ENCODE measurements at regions not wholly inside any gene's neighbourhood (a gene's known extent, or its start where the extent isn't known, plus 50 kb on each side); places are given as distances from the start of the nearest gene placed in this dataset.

DNA sequence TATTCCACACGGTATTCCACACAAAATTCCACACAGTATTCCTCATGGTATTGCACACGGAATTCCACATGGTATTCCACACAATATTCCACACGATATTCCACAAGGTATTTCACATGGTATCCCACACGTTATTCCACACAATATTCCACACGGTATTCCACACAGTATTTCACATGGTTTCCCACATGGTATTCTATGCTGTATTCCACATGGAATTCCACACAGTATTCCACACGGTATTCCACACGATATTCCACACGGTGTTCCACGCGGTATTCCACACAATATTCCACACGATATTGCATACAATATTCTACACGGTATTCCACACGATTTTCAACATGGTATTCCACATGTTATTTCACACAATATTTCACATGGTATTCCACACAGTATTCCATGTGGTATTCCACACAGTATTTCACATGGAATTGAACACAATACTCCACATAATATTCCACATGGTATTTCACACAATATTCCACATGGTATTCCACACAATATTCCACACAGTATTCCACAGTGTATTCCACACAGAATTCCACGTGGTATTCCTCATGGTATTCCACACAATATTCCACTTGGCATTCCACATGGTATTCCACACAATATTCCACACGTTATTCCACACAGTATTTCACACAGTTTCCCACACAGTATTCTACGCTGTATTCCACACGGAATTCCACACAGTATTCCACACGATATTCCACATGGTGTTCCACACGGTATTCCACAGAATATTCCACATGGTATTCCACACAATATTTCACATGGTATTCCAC is 136.0 kb upstream of the CHST15 start:
- no TSS peak for BruUV-seq (replicated peaks)
- no peak overlapping the region for H3K27ac Mint-ChIP-seq (ENCODE audit: low read depth, unreplicated experiment)

DNA sequence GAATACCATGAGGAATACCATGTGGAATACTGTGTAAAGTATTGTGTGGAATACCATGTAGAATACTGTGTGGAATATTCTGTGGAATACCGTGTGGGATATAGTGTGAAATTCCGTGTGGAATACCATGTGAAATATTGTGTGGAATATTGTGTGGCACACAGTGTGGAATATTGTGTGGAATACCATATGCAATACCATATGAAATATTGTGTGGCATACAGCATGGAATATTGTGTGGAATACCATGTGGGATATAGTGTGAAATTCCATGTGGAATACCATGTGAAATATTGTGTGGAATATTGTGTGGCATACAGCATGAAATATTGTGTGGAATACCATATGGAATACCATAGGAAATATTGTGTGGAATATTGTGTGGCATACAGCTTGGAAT is 135.1 kb upstream of the CHST15 start:
- intact Hi-C loops (cut with micrococcal nuclease): no loop called here
- POLR2A ChIA-PET: no interaction called here
- CTCF ChIA-PET: no interaction called here
- DNase-seq (ENCODE audit: unreplicated experiment): no peak
- H3K27me3 Mint-ChIP-seq (ENCODE audit: insufficient read depth, unreplicated experiment): no peaks in the 10 kb centered on the region
- no peak overlapping the region for H3K27ac Mint-ChIP-seq (ENCODE audit: low read depth, unreplicated experiment)
- TF ChIP-seq, protein P1, sequence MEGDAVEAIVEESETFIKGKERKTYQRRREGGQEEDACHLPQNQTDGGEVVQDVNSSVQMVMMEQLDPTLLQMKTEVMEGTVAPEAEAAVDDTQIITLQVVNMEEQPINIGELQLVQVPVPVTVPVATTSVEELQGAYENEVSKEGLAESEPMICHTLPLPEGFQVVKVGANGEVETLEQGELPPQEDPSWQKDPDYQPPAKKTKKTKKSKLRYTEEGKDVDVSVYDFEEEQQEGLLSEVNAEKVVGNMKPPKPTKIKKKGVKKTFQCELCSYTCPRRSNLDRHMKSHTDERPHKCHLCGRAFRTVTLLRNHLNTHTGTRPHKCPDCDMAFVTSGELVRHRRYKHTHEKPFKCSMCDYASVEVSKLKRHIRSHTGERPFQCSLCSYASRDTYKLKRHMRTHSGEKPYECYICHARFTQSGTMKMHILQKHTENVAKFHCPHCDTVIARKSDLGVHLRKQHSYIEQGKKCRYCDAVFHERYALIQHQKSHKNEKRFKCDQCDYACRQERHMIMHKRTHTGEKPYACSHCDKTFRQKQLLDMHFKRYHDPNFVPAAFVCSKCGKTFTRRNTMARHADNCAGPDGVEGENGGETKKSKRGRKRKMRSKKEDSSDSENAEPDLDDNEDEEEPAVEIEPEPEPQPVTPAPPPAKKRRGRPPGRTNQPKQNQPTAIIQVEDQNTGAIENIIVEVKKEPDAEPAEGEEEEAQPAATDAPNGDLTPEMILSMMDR (IDR thresholded peaks at IDR 0.05; ENCODE audit: unreplicated experiment): no peak
- peaks cover 7% of the 10 kb centered on the region for H3K9me3 Mint-ChIP-seq (ENCODE audit: unreplicated experiment)
- no peak overlapping the region for H3K4me3 Mint-ChIP-seq (ENCODE audit: unreplicated experiment)
- H3K36me3 Mint-ChIP-seq (ENCODE audit: insufficient read depth, unreplicated experiment): peaks cover 5% of the 10 kb centered on the region
- peaks cover 14% of the 10 kb centered on the region for H3K4me1 Mint-ChIP-seq (ENCODE audit: insufficient read depth, unreplicated experiment)
- no TSS peak for BruUV-seq (replicated peaks)

More for the DNA sequence above, 136.0 kb upstream of the CHST15 start:
- no peak for DNase-seq (ENCODE audit: unreplicated experiment)
- CTCF ChIA-PET: no interaction called here
- Mint-ChIP-seq H3K9me3 (ENCODE audit: unreplicated experiment) (peaks cover 7% of the 10 kb centered on the region), H3K4me3 (ENCODE audit: unreplicated experiment) (no peak overlapping the region), H3K36me3 (ENCODE audit: insufficient read depth, unreplicated experiment) (peaks cover 5% of the 10 kb centered on the region), H3K4me1 (ENCODE audit: insufficient read depth, unreplicated experiment) (peaks cover 5% of the 10 kb centered on the region), H3K27me3 (ENCODE audit: insufficient read depth, unreplicated experiment) (no peaks in the 10 kb centered on the region)
- TF ChIP-seq, protein P1 (IDR thresholded peaks at IDR 0.05; ENCODE audit: unreplicated experiment): no peak
- intact Hi-C loops (cut with micrococcal nuclease): no loop called here
- POLR2A ChIA-PET: no interaction called here

DNA sequence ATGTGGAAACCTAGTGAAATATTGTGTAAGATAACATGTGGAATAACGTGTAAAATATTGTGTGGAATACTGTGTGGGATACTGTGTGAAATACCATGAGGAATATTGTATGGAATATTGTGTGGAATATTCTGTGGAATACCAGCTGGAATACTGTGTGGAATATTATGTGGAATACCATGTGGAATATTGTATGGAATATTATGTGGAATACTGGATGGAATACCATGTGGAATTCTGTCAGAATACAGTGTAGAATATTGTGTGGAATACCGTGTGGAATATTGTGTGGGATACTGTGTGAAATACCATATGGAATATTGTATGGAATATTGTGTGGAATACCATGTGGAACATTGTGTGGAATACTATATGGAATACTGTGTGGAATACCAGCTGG is 134.6 kb upstream of the CHST15 start:
- peaks cover 5% of the 10 kb centered on the region for H3K36me3 Mint-ChIP-seq (ENCODE audit: insufficient read depth, unreplicated experiment)

DNA sequence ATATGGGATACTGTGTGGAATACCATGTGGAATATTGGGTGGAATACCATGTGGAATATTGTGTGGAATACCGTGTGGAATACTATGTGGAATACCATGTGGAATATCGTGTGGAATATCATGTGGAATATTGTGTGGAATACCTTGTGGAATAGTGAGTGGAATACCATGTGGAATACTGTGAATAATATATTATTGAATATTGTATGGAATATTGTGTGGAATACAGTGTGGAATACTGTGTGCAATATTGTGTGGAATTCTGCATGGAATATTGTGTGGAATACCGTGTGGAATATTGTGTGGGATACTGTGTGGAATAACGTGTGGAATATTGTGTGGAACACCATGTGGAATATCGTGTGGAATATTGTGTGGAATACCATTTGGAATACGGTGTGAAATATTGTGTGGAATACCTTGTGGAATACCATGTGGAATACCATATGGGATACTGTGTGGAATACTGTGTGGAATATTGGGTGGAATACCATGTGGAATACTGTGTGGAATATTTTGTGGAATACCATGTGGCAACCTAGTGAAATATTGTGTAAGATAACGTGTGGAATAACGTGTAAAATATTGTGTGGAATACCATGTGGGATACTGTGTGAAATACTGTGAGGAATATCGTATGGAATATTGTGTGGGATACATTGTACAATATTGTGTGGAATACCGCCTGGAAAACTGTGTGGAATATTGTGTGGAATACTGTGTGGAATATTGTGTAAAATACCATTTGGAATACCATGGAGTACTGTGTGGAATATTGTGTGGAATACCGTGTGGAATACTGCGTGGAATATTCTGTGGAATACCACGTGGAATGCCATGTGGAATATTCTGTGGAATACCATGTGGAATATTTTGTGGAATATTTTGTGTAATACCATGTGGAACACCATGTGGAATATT is 133.9 kb upstream of the CHST15 start:
- Mint-ChIP-seq H3K4me3 (ENCODE audit: unreplicated experiment) (no peak overlapping the region), H3K4me1 (ENCODE audit: insufficient read depth, unreplicated experiment) (peaks cover 15% of the 10 kb centered on the region), H3K27ac (ENCODE audit: low read depth, unreplicated experiment) (no peak overlapping the region), H3K27me3 (ENCODE audit: insufficient read depth, unreplicated experiment) (no peaks in the 10 kb centered on the region), H3K36me3 (ENCODE audit: insufficient read depth, unreplicated experiment) (peaks cover 5% of the 10 kb centered on the region), H3K9me3 (ENCODE audit: unreplicated experiment) (peaks cover 7% of the 10 kb centered on the region)
- ChIA-PET POLR2A (no interaction called here), CTCF (no interaction called here)
- TF ChIP-seq, protein P1 (IDR thresholded peaks at IDR 0.05; ENCODE audit: unreplicated experiment): no peak
- BruUV-seq (replicated peaks): no TSS peak
- no peak for DNase-seq (ENCODE audit: unreplicated experiment)
- intact Hi-C loops (cut with micrococcal nuclease): no loop called here

More for the DNA sequence above, 134.6 kb upstream of the CHST15 start:
- CTCF ChIA-PET: no interaction called here
- H3K4me3 Mint-ChIP-seq (ENCODE audit: unreplicated experiment): no peak overlapping the region
- TF ChIP-seq, protein P1 (IDR thresholded peaks at IDR 0.05; ENCODE audit: unreplicated experiment): no peak
- DNase-seq (ENCODE audit: unreplicated experiment): no peak
- no peaks in the 10 kb centered on the region for H3K27me3 Mint-ChIP-seq (ENCODE audit: insufficient read depth, unreplicated experiment)
- POLR2A ChIA-PET: no interaction called here
- BruUV-seq (replicated peaks): no TSS peak
- intact Hi-C loops (cut with micrococcal nuclease): no loop called here
- no peak overlapping the region for H3K27ac Mint-ChIP-seq (ENCODE audit: low read depth, unreplicated experiment)
- H3K4me1 Mint-ChIP-seq (ENCODE audit: insufficient read depth, unreplicated experiment): peaks cover 15% of the 10 kb centered on the region
- H3K9me3 Mint-ChIP-seq (ENCODE audit: unreplicated experiment): peaks cover 7% of the 10 kb centered on the region

Data from MCF 10A (cell line).